GM12878 (cell line): ENCODE measurements at regions not wholly inside any gene's neighbourhood (a gene's known extent, or its start where the extent isn't known, plus 50 kb on each side); places are given as distances from the start of the nearest gene placed in this dataset.

Experiments used
- ATAC-seq: fragments of 200-7000 bp; cut with Tn5 transposase; 3 replicates; pipeline ENCODE4 v1.9.1; 2020; ENCODE audit warnings: mild to moderate bottlenecking, moderate library complexity
- BruUV-seq: library from RNA; stranded (reverse); fragments of 400-500 nt; replicated peaks from 2 replicates; lab custom pipeline; 2021; lab: Mats Ljungman, UMichigan
- CTCF ChIA-PET: fragments of 300-600 bp; sonication (Branson Sonifier 250); formaldehyde crosslinking; extraction: SDS; loops from one replicate; lab custom pipeline; 2021; ENCODE audit warnings: inconsistent platforms; lab: Yijun Ruan, JAX
- POLR2A ChIA-PET: fragments of 350-600 bp; formaldehyde crosslinking; extraction: SDS; loops from one replicate; lab custom pipeline; 2021; ENCODE audit warnings: inconsistent platforms; lab: Charles Lee
- RAD21 ChIA-PET: fragments of 300-600 bp; sonication (Branson Sonifier 250); formaldehyde crosslinking; loops from one replicate; lab custom pipeline; 2023; ENCODE audit warnings: antibody characterized with exemption; ENCODE audit not compliant: unreplicated experiment; lab: Charles Lee
- SMC1A ChIA-PET: fragments of 300-600 bp; sonication (Branson Sonifier 250); formaldehyde crosslinking; loops from one replicate; lab custom pipeline; 2023; ENCODE audit not compliant: unreplicated experiment, uncharacterized antibody; lab: Charles Lee
- DNase-seq: peaks from one replicate; pipeline ENCODE4 v3.0.0-alpha.2; 2011; ENCODE audit warnings: low read depth, low spot score
- FAIRE-seq: peaks from 3 replicates; lab custom pipeline; 2011; peaks lifted over from hg19 to GRCh38; lab: Jason Lieb, UNC
- H2AFZ ChIP-seq: 2 replicates; pipeline ENCODE4 v1.6.0; 2011; ENCODE audit warnings: low read depth, low read length, control low read depth; ENCODE audit not compliant: control insufficient read depth
- H3K27ac ChIP-seq: 2 replicates; pipeline ENCODE4 v1.5.1; 2011; ENCODE audit warnings: control low read depth; ENCODE audit not compliant: control insufficient read depth, insufficient read depth
- H3K27me3 ChIP-seq, 2 experiments: replicated peaks in 1 of 2; 2 replicates each; pipeline versions ENCODE4 v1.6.0 to v1.6.1; 2011; ENCODE audit warnings: low read length in 1 of 2; ENCODE audit not compliant: control insufficient read depth in 2 of 2, insufficient read depth in 2 of 2
- H3K36me3 ChIP-seq, 2 experiments: 2 replicates each; pipeline ENCODE4 v1.5.1; 2011; ENCODE audit warnings: low read length in 1 of 2; ENCODE audit not compliant: control insufficient read depth in 2 of 2, insufficient read depth in 2 of 2
- H3K4me1 ChIP-seq: 2 replicates; pipeline ENCODE4 v1.6.1; 2011; ENCODE audit warnings: mild to moderate bottlenecking, low read length, moderate library complexity, mixed read lengths; ENCODE audit not compliant: control insufficient read depth, insufficient read depth
- H3K4me2 ChIP-seq: 2 replicates; pipeline ENCODE4 v1.6.0; 2011; ENCODE audit warnings: control low read depth; ENCODE audit not compliant: control insufficient read depth, insufficient read depth
- H3K4me3 ChIP-seq: fragments of 200-600 bp; sonication (generic); 2 replicates; pipeline ENCODE4 v1.5.1; 2016
- H3K79me2 ChIP-seq: 2 replicates; pipeline ENCODE4 v1.6.0; 2011; ENCODE audit warnings: low read length; ENCODE audit not compliant: control insufficient read depth, insufficient read depth
- H3K9ac ChIP-seq: 2 replicates; pipeline ENCODE4 v1.8.0; 2011; ENCODE audit warnings: low read length, control low read depth, mixed read lengths; ENCODE audit not compliant: control insufficient read depth, insufficient read depth
- H3K9me3 ChIP-seq: replicated peaks from 3 replicates; pipeline ENCODE4 v1.5.1; 2011; ENCODE audit warnings: mild to moderate bottlenecking, low read length; ENCODE audit not compliant: control insufficient read depth, insufficient read depth
- H4K20me1 ChIP-seq: 2 replicates; pipeline ENCODE4 v1.6.0; 2011; ENCODE audit not compliant: control insufficient read depth, insufficient read depth
- CBX5 ChIP-seq: sonication (generic); IDR thresholded peaks from 2 replicates; pipeline ENCODE4 v1.6.1; 2016; ENCODE audit warnings: low read depth, moderate library complexity, mild to moderate bottlenecking, inconsistent platforms
- CEBPB ChIP-seq, 2 experiments: fragments of 150-350 bp in 1 of 2; IDR thresholded peaks; 2 replicates each; pipeline ENCODE4 v1.6.1; 2012 to 2014; ENCODE audit warnings: low read depth in 2 of 2, low read length in 2 of 2, borderline replicate concordance in 1 of 2, inconsistent platforms in 1 of 2
- CREM ChIP-seq: IDR thresholded peaks from 2 replicates; pipeline ENCODE4 v1.6.1; 2014; ENCODE audit warnings: antibody characterized with exemption, low read depth
- HDGF ChIP-seq: fragments of 450-650 bp; IDR thresholded peaks from 2 replicates; pipeline ENCODE4 v1.6.1; 2016; ENCODE audit warnings: antibody characterized with exemption
- NFYA ChIP-seq: IDR thresholded peaks from 2 replicates; pipeline ENCODE4 v1.6.1; 2011; ENCODE audit warnings: low read depth, mild to moderate bottlenecking, low read length, improper control_type of control experiment, borderline replicate concordance
- NR2F1 ChIP-seq: fragments of 450-650 bp; conservative IDR thresholded peaks from 2 replicates; pipeline ENCODE4 v1.6.1; 2017; ENCODE audit warnings: mild to moderate bottlenecking
- SP1 ChIP-seq: IDR thresholded peaks from one replicate; pipeline ENCODE4 v1.6.1; 2011; ENCODE audit warnings: low read depth, low read length
- SREBF1 ChIP-seq: IDR thresholded peaks from 2 replicates; pipeline ENCODE4 v1.6.1; 2012; ENCODE audit warnings: mild to moderate bottlenecking, low read length
- TCF7 ChIP-seq: IDR thresholded peaks from 2 replicates; pipeline ENCODE4 v1.6.1; 2014; ENCODE audit warnings: antibody characterized with exemption, borderline replicate concordance
- ZBTB33 ChIP-seq: fragments of 450-650 bp; IDR thresholded peaks from 2 replicates; pipeline ENCODE4 v1.6.1; 2017; ENCODE audit warnings: mild to moderate bottlenecking
- ZNF274 ChIP-seq: IDR thresholded peaks from one replicate; pipeline ENCODE4 v1.8.0; 2011; ENCODE audit not compliant: insufficient read length, insufficient read depth
- WGBS: methylation state at CpG from one replicate; pipeline ENCODE4 v1.1.6; 2016; ENCODE audit warnings: low lambda C conversion rate; ENCODE audit not compliant: insufficient replicate concordance, insufficient coverage; ENCODE audit errors: missing lambda C conversion rate; 5-methylcytosine and 5-hydroxymethylcytosine counted together
- in situ Hi-C: fragments of 300-500 bp; cut with MboI; formaldehyde crosslinking; loops from 9 replicates; pipeline ENCODE4 v1.14.3; 2018; ENCODE audit warnings: mixed read lengths
- intact Hi-C: fragments of 100-400 bp; cut with micrococcal nuclease; formaldehyde crosslinking; loops from one replicate; pipeline ENCODE4 v1.14.2; 2022; ENCODE audit not compliant: unreplicated experiment
- TF ChIP-seq, protein P1 (sequence below): fragments of 450-650 bp; IDR thresholded peaks from 2 replicates; pipeline ENCODE4 v1.6.1; 2017; ENCODE audit warnings: mild to moderate bottlenecking, moderate library complexity
- TF ChIP-seq, protein P2 (sequence below): IDR thresholded peaks from 2 replicates; pipeline ENCODE4 v1.6.1; 2012; ENCODE audit warnings: mild to moderate bottlenecking, low read depth, low read length

DNA sequence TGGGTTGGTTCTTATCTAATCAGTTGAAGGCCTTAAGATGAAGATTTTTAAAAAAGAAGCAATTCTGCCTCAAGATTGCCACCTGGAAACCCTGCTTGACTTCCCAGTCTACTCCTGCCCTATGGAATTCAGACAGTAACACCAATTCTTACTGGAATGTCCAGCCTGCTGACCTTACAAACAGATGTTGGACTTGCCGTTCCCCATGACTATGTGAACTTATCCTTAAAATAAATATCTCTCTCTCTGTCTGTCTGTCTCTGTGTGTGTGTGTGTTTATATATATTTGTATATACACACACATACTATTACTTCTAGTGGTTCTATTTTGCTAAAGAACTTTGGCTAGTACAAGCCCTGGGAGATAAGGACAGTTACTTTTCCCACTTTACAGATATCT is 675.3 kb downstream of the SLC4A3 start:
- Histone ChIP-seq H4K20me1 (no peaks in the 10 kb centered on the region), H3K9ac (no peak overlapping the region), H3K79me2 (no peaks in the 10 kb centered on the region), H3K4me1 (no peaks in the 10 kb centered on the region), H3K27ac (no peak overlapping the region), H3K4me2 (no peak overlapping the region), H2AFZ (no peak overlapping the region), H3K36me3 (no peaks in the 10 kb centered on the region), H3K4me3 (no peak overlapping the region), H3K27me3 (no peaks in the 10 kb centered on the region), H3K9me3 (no peaks in the 10 kb centered on the region)
- FAIRE-seq = no peak
- ChIA-PET CTCF (no interaction called here), POLR2A (no interaction called here), SMC1A (no interaction called here), RAD21 (no interaction called here)
- in situ Hi-C loops (no loop called here), intact Hi-C loops (no loop called here)
- no peak for ATAC-seq
- no peak for DNase-seq
- 0% methylated on average over 1 of the region's 1 CpG for WGBS
- no TSS peak for BruUV-seq
- no peak for TF ChIP-seq NR2F1
- TF ChIP-seq, protein P1, sequence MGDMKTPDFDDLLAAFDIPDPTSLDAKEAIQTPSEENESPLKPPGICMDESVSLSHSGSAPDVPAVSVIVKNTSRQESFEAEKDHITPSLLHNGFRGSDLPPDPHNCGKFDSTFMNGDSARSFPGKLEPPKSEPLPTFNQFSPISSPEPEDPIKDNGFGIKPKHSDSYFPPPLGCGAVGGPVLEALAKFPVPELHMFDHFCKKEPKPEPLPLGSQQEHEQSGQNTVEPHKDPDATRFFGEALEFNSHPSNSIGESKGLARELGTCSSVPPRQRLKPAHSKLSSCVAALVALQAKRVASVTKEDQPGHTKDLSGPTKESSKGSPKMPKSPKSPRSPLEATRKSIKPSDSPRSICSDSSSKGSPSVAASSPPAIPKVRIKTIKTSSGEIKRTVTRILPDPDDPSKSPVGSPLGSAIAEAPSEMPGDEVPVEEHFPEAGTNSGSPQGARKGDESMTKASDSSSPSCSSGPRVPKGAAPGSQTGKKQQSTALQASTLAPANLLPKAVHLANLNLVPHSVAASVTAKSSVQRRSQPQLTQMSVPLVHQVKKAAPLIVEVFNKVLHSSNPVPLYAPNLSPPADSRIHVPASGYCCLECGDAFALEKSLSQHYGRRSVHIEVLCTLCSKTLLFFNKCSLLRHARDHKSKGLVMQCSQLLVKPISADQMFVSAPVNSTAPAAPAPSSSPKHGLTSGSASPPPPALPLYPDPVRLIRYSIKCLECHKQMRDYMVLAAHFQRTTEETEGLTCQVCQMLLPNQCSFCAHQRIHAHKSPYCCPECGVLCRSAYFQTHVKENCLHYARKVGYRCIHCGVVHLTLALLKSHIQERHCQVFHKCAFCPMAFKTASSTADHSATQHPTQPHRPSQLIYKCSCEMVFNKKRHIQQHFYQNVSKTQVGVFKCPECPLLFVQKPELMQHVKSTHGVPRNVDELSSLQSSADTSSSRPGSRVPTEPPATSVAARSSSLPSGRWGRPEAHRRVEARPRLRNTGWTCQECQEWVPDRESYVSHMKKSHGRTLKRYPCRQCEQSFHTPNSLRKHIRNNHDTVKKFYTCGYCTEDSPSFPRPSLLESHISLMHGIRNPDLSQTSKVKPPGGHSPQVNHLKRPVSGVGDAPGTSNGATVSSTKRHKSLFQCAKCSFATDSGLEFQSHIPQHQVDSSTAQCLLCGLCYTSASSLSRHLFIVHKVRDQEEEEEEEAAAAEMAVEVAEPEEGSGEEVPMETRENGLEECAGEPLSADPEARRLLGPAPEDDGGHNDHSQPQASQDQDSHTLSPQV = no peak
- TF ChIP-seq SREBF1 = no peak
- TF ChIP-seq TCF7 = no peak
- no peak for TF ChIP-seq CEBPB (IDR thresholded peaks at IDR 0.05; ENCODE audit: borderline replicate concordance in 1 of 2, low read depth in 2 of 2, low read length in 2 of 2)
- no peak for TF ChIP-seq NFYA
- TF ChIP-seq ZBTB33 = no peak
- no peak for TF ChIP-seq HDGF
- TF ChIP-seq SP1 = no peak
- TF ChIP-seq CBX5 = no peak
- TF ChIP-seq ZNF274 = no peak
- TF ChIP-seq CREM = no peak
- TF ChIP-seq, protein P2, sequence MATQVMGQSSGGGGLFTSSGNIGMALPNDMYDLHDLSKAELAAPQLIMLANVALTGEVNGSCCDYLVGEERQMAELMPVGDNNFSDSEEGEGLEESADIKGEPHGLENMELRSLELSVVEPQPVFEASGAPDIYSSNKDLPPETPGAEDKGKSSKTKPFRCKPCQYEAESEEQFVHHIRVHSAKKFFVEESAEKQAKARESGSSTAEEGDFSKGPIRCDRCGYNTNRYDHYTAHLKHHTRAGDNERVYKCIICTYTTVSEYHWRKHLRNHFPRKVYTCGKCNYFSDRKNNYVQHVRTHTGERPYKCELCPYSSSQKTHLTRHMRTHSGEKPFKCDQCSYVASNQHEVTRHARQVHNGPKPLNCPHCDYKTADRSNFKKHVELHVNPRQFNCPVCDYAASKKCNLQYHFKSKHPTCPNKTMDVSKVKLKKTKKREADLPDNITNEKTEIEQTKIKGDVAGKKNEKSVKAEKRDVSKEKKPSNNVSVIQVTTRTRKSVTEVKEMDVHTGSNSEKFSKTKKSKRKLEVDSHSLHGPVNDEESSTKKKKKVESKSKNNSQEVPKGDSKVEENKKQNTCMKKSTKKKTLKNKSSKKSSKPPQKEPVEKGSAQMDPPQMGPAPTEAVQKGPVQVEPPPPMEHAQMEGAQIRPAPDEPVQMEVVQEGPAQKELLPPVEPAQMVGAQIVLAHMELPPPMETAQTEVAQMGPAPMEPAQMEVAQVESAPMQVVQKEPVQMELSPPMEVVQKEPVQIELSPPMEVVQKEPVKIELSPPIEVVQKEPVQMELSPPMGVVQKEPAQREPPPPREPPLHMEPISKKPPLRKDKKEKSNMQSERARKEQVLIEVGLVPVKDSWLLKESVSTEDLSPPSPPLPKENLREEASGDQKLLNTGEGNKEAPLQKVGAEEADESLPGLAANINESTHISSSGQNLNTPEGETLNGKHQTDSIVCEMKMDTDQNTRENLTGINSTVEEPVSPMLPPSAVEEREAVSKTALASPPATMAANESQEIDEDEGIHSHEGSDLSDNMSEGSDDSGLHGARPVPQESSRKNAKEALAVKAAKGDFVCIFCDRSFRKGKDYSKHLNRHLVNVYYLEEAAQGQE = no peak
